ENCODE measurements at regions not wholly inside any gene's neighbourhood (a gene's known extent, or its start where the extent isn't known, plus 50 kb on each side); places are given as distances from the start of the nearest gene placed in this dataset.
A peak's percentile ranks its signal among the peaks of the same experiment; 100 is the strongest.

GRCh38 chr20:50345712-50346373 is 155.2 kb downstream of the CEBPB start (continued):
- TF ChIP-seq TCF4 (CRISPR knock-in tag; IDR thresholded peaks at IDR 0.05; ENCODE audit: borderline replicate concordance) (no peak), RARB (CRISPR knock-in tag; IDR thresholded peaks at IDR 0.05) (no peak), ZNF8 (CRISPR knock-in tag; IDR thresholded peaks at IDR 0.05) (no peak), ISL1 (CRISPR knock-in tag; IDR thresholded peaks at IDR 0.05) (no peak)

GRCh38 chr20:50346374-50347283 is 156.0 kb downstream of the CEBPB start:
- TF ChIP-seq OSR1 (CRISPR knock-in tag; IDR thresholded peaks at IDR 0.05) (no peak), RARB (CRISPR knock-in tag; IDR thresholded peaks at IDR 0.05) (no peak), POU6F1 (CRISPR knock-in tag; IDR thresholded peaks at IDR 0.05; ENCODE audit: borderline replicate concordance, low read depth) (no peak), TCF4 (CRISPR knock-in tag; IDR thresholded peaks at IDR 0.05; ENCODE audit: borderline replicate concordance) (no peak), SNAI2 (CRISPR knock-in tag; IDR thresholded peaks at IDR 0.05) (no peak), ISL1 (CRISPR knock-in tag; IDR thresholded peaks at IDR 0.05) (0 out of 2 replicates have a peak, but pooled peaks have one; percentile 26), BACH2 (CRISPR knock-in tag; IDR thresholded peaks at IDR 0.05; ENCODE audit: borderline replicate concordance) (no peak)
- peak; percentile 90 for ATAC-seq

GRCh38 chr20:50347284-50348063 is 156.8 kb downstream of the CEBPB start:
- TF ChIP-seq ZC3H10 (CRISPR knock-in tag; IDR thresholded peaks at IDR 0.05) (no peak), ZNF8 (CRISPR knock-in tag; IDR thresholded peaks at IDR 0.05) (no peak), ZFP30 (CRISPR knock-in tag; IDR thresholded peaks at IDR 0.05) (no peak), CSRNP3 (CRISPR knock-in tag; IDR thresholded peaks at IDR 0.05) (no peak), TSHZ2 (CRISPR knock-in tag; IDR thresholded peaks at IDR 0.05) (no peak), ZFP3 (CRISPR knock-in tag; IDR thresholded peaks at IDR 0.05) (no peak)
- no peak for ATAC-seq

GRCh38 chr20:50348096-50348495 is 157.5 kb downstream of the CEBPB start:
- no peak for ATAC-seq
- TF ChIP-seq CREB5 (CRISPR knock-in tag; IDR thresholded peaks at IDR 0.05; ENCODE audit: low read depth) (no peak), PATZ1 (CRISPR knock-in tag; IDR thresholded peaks at IDR 0.05; ENCODE audit: borderline replicate concordance) (no peak), ZNF565 (CRISPR knock-in tag; conservative IDR thresholded peaks at IDR 0.05; ENCODE audit: low read depth) (no peak), ISL1 (CRISPR knock-in tag; IDR thresholded peaks at IDR 0.05) (no peak), TOX (CRISPR knock-in tag; IDR thresholded peaks at IDR 0.05; ENCODE audit: borderline replicate concordance) (no peak), RARB (CRISPR knock-in tag; IDR thresholded peaks at IDR 0.05) (no peak), TSHZ2 (CRISPR knock-in tag; IDR thresholded peaks at IDR 0.05) (no peak), CSRNP3 (CRISPR knock-in tag; IDR thresholded peaks at IDR 0.05) (no peak), ZNF70 (CRISPR knock-in tag; IDR thresholded peaks at IDR 0.05) (no peak), BACH2 (CRISPR knock-in tag; IDR thresholded peaks at IDR 0.05; ENCODE audit: borderline replicate concordance) (no peak), ZFP3 (CRISPR knock-in tag; IDR thresholded peaks at IDR 0.05) (no peak)

Measured in SK-N-SH treated with all-trans-retinoic acid at 6 μM for 48 hours (cell line).